H1 (cell line): ENCODE measurements at regions not wholly inside any gene's neighbourhood (a gene's known extent, or its start where the extent isn't known, plus 50 kb on each side); places are given as distances from the start of the nearest gene placed in this dataset.

Experiments used
- CTCF ChIA-PET: fragments of 300-600 bp; sonication (Branson Sonifier 250); formaldehyde crosslinking; loops from one replicate; lab custom pipeline; 2021; ENCODE audit not compliant: partially characterized antibody; lab: Charles Lee
- POLR2A ChIA-PET: fragments of 300-600 bp; sonication (Branson Sonifier 250); formaldehyde crosslinking; loops from one replicate; lab custom pipeline; 2021; ENCODE audit warnings: inconsistent platforms; ENCODE audit not compliant: partially characterized antibody; lab: Charles Lee
- DNase-seq, 2 experiments: peaks; one replicate each; pipeline versions ENCODE4 v3.0.0 to v3.0.0-alpha.2; 2010 to 2022; ENCODE audit warnings: low spot score in 2 of 2, low read depth in 1 of 2, mixed read lengths in 1 of 2
- FAIRE-seq: peaks from 2 replicates; lab custom pipeline; 2011; peaks lifted over from hg19 to GRCh38; lab: Jason Lieb, UNC
- H2AFZ ChIP-seq: 2 replicates; pipeline ENCODE4 v1.8.1; 2012; ENCODE audit warnings: low read length, inconsistent platforms
- H2AK5ac ChIP-seq: 2 replicates; pipeline ENCODE4 v1.6.1; 2013; ENCODE audit warnings: low read depth, low read length
- H2BK120ac ChIP-seq: replicated peaks from 2 replicates; pipeline ENCODE3; 2013; ENCODE audit warnings: low read depth, low read length, inconsistent platforms
- H2BK12ac ChIP-seq: 2 replicates; pipeline ENCODE4 v1.6.1; 2013; ENCODE audit warnings: low read depth, low read length
- H2BK15ac ChIP-seq: 2 replicates; pipeline ENCODE4 v1.6.1; 2013; ENCODE audit warnings: low read length
- H2BK20ac ChIP-seq: 2 replicates; pipeline ENCODE4 v1.6.1; 2013; ENCODE audit warnings: low read length
- H2BK5ac ChIP-seq: 2 replicates; pipeline ENCODE4 v1.6.1; 2013; ENCODE audit warnings: low read depth, low read length
- H3K14ac ChIP-seq: 2 replicates; pipeline ENCODE4 v1.6.1; 2013; ENCODE audit warnings: inconsistent platforms; ENCODE audit not compliant: insufficient read length
- H3K18ac ChIP-seq: 2 replicates; pipeline ENCODE4 v1.6.1; 2013; ENCODE audit warnings: low read length; ENCODE audit errors: extremely low read depth
- H3K23ac ChIP-seq: 2 replicates; pipeline ENCODE4 v1.6.1; 2013; ENCODE audit warnings: inconsistent platforms; ENCODE audit not compliant: insufficient read length
- H3K23me2 ChIP-seq: 2 replicates; pipeline ENCODE4 v1.6.1; 2013; ENCODE audit warnings: low read depth, low read length
- H3K27ac ChIP-seq: 2 replicates; pipeline ENCODE4 v1.6.1; 2011; ENCODE audit warnings: low read depth, low read length, inconsistent platforms
- H3K27me3 ChIP-seq, 4 experiments: replicated peaks in 1 of 4; 1 replicate in 1 of 4; 2 replicates in 3 of 4; pipeline versions ENCODE4 v1.6.1 to v1.8.1; 2011 to 2013; ENCODE audit warnings: low read length in 3 of 4, mild to moderate bottlenecking in 3 of 4, inconsistent platforms in 2 of 4, mixed read lengths in 2 of 4, moderate library complexity in 1 of 4; ENCODE audit not compliant: control insufficient read depth in 3 of 4, insufficient read depth in 3 of 4; ENCODE audit errors: extremely low read depth in 1 of 4
- H3K36me3 ChIP-seq, 4 experiments: 2 replicates each; pipeline versions ENCODE4 v1.6.1 to v1.8.1; 2011 to 2013; ENCODE audit warnings: mild to moderate bottlenecking in 4 of 4, low read length in 3 of 4, moderate library complexity in 2 of 4, control low read depth in 1 of 4, inconsistent platforms in 1 of 4; ENCODE audit not compliant: insufficient read depth in 4 of 4, control insufficient read depth in 2 of 4
- H3K4ac ChIP-seq: replicated peaks from 2 replicates; pipeline ENCODE3; 2013; ENCODE audit warnings: low read length, low read depth, mixed read lengths, inconsistent platforms; ENCODE audit not compliant: insufficient read length
- H3K4me1 ChIP-seq, 4 experiments: replicated peaks in 1 of 4; 1 replicate in 1 of 4; 2 replicates in 3 of 4; pipeline versions ENCODE4 v1.6.1 to v1.8.1; 2011 to 2013; ENCODE audit warnings: low read length in 3 of 4, inconsistent platforms in 2 of 4, mixed read lengths in 1 of 4; ENCODE audit not compliant: insufficient read depth in 4 of 4, control insufficient read depth in 3 of 4
- H3K4me2 ChIP-seq, 2 experiments: 2 replicates each; pipeline versions ENCODE4 v1.6.1 to v1.8.1; 2011 to 2013; ENCODE audit warnings: low read depth in 2 of 2, low read length in 2 of 2, control low read depth in 1 of 2, inconsistent platforms in 1 of 2, mild to moderate bottlenecking in 1 of 2; ENCODE audit not compliant: insufficient read depth in 1 of 2
- H3K4me3 ChIP-seq, 4 experiments: fragments of 200-600, 300-600 bp in 1 of 4; sonication (generic), shearing (Covaris generic), sonication (Bioruptor Twin) in 1 of 4; 2 replicates each; pipeline versions ENCODE4 v1.5.1 to v1.8.1; 2011 to 2016; ENCODE audit warnings: low read length in 4 of 4, low read depth in 3 of 4, control low read depth in 2 of 4, inconsistent platforms in 2 of 4, mild to moderate bottlenecking in 2 of 4, mixed read lengths in 1 of 4, moderate library complexity in 1 of 4; ENCODE audit not compliant: insufficient read depth in 2 of 4; ENCODE audit errors: extremely low read depth in 1 of 4
- H3K56ac ChIP-seq: replicated peaks from 2 replicates; pipeline ENCODE3; 2013; ENCODE audit warnings: low read depth, mild to moderate bottlenecking, mixed read lengths, low read length, inconsistent platforms; ENCODE audit not compliant: insufficient read length
- H3K79me1 ChIP-seq: 2 replicates; pipeline ENCODE4 v1.6.1; 2013; ENCODE audit warnings: low read depth, low read length, control low read depth
- H3K79me2 ChIP-seq, 2 experiments: 2 replicates each; pipeline versions ENCODE4 v1.6.1 to v1.8.1; 2012 to 2013; ENCODE audit warnings: low read length in 2 of 2, mild to moderate bottlenecking in 2 of 2, inconsistent platforms in 1 of 2; ENCODE audit not compliant: insufficient read depth in 2 of 2, control insufficient read depth in 1 of 2
- H3K9ac ChIP-seq, 4 experiments: replicated peaks in 1 of 4; 1 replicate in 1 of 4; 2 replicates in 3 of 4; pipeline versions ENCODE4 v1.6.1 to v1.8.1; 2011 to 2013; ENCODE audit warnings: low read depth in 3 of 4, low read length in 3 of 4, control low read depth in 2 of 4, mild to moderate bottlenecking in 2 of 4, moderate library complexity in 2 of 4, inconsistent platforms in 1 of 4; ENCODE audit errors: extremely low read depth in 1 of 4
- H3K9me3 ChIP-seq, 2 experiments: 2 replicates each; pipeline versions ENCODE4 v1.6.1 to v1.8.1; 2012 to 2013; ENCODE audit warnings: mild to moderate bottlenecking in 2 of 2, moderate library complexity in 2 of 2, control low read depth in 1 of 2, inconsistent platforms in 1 of 2, low read depth in 1 of 2, low read length in 1 of 2, mixed read lengths in 1 of 2; ENCODE audit not compliant: insufficient read depth in 2 of 2
- H4K20me1 ChIP-seq, 2 experiments: replicated peaks in 1 of 2; 2 replicates each; pipeline versions ENCODE3 to v1.8.1; 2011 to 2013; ENCODE audit warnings: inconsistent platforms in 2 of 2, low read length in 2 of 2, mild to moderate bottlenecking in 1 of 2; ENCODE audit not compliant: insufficient read depth in 2 of 2, control insufficient read depth in 1 of 2
- H4K5ac ChIP-seq: 2 replicates; pipeline ENCODE4 v1.6.1; 2013; ENCODE audit warnings: low read length, low read depth, mixed read lengths, inconsistent platforms; ENCODE audit not compliant: insufficient read length
- H4K8ac ChIP-seq: 2 replicates; pipeline ENCODE4 v1.8.0; 2013; ENCODE audit warnings: mild to moderate bottlenecking, moderate library complexity, low read length, inconsistent platforms; ENCODE audit not compliant: insufficient read depth; ENCODE audit errors: extremely low read depth
- H4K91ac ChIP-seq: replicated peaks from 2 replicates; pipeline ENCODE3; 2013; ENCODE audit warnings: low read length, mixed read lengths, inconsistent platforms; ENCODE audit not compliant: insufficient read length
- ATF3 ChIP-seq: IDR thresholded peaks from 2 replicates; pipeline ENCODE4 v1.6.1; 2011; ENCODE audit warnings: low read depth, mild to moderate bottlenecking, low read length; ENCODE audit not compliant: insufficient read depth
- BRCA1 ChIP-seq: IDR thresholded peaks from 2 replicates; pipeline ENCODE4 v1.6.1; 2012; ENCODE audit warnings: low read depth, low read length, improper control_type of control experiment
- FOSL1 ChIP-seq: IDR thresholded peaks from 2 replicates; pipeline ENCODE4 v1.6.1; 2011; ENCODE audit warnings: mild to moderate bottlenecking, low read depth, low read length, moderate library complexity; ENCODE audit not compliant: insufficient read depth
- KDM4A ChIP-seq: IDR thresholded peaks from one replicate; pipeline ENCODE4 v1.7.1; 2012; ENCODE audit warnings: low read depth, mild to moderate bottlenecking, moderate library complexity, low read length, inconsistent platforms; ENCODE audit not compliant: severe bottlenecking
- POLR2A ChIP-seq, 2 experiments: IDR thresholded peaks; 1 replicate in 1 of 2; 2 replicates in 1 of 2; pipeline ENCODE4 v1.6.1; 2011; ENCODE audit warnings: low read depth in 2 of 2, low read length in 2 of 2, mild to moderate bottlenecking in 2 of 2; ENCODE audit errors: control extremely low read depth in 1 of 2
- RFX5 ChIP-seq: IDR thresholded peaks from 2 replicates; pipeline ENCODE4 v1.6.1; 2011; ENCODE audit warnings: low read depth, low read length, improper control_type of control experiment, borderline replicate concordance
- RNF2 ChIP-seq: fragments of 200-900, 300-1000 bp; sonication (generic); IDR thresholded peaks from 2 replicates; pipeline ENCODE4 v1.7.1; 2016; ENCODE audit warnings: borderline replicate concordance, low read depth, mild to moderate bottlenecking, antibody characterized with exemption, low read length; ENCODE audit not compliant: poor library complexity, severe bottlenecking; ENCODE audit errors: missing control alignments
- SAP30 ChIP-seq: fragments of 300-600 bp; sonication (generic); IDR thresholded peaks from 2 replicates; pipeline ENCODE4 v1.7.1; 2012; ENCODE audit warnings: low read length, moderate library complexity, mild to moderate bottlenecking, inconsistent platforms; ENCODE audit not compliant: insufficient read depth, insufficient replicate concordance
- SIN3A ChIP-seq, 2 experiments: IDR thresholded peaks in 1 of 2; conservative IDR thresholded peaks in 1 of 2; 2 replicates each; pipeline ENCODE4 v1.6.1; 2011 to 2012; ENCODE audit warnings: low read length in 2 of 2, improper control_type of control experiment in 1 of 2, low read depth in 1 of 2, mild to moderate bottlenecking in 1 of 2
- SIRT6 ChIP-seq: IDR thresholded peaks from one replicate; pipeline ENCODE4 v1.7.1; 2012; ENCODE audit warnings: low read length, inconsistent platforms
- SP1 ChIP-seq: IDR thresholded peaks from 2 replicates; pipeline ENCODE4 v1.6.1; 2011; ENCODE audit warnings: low read depth, low read length
- SP4 ChIP-seq: IDR thresholded peaks from 2 replicates; pipeline ENCODE4 v1.6.1; 2012; ENCODE audit warnings: low read length, inconsistent platforms
- USF2 ChIP-seq: IDR thresholded peaks from 2 replicates; pipeline ENCODE4 v1.6.1; 2011; ENCODE audit warnings: low read length, improper control_type of control experiment
- WGBS, 2 experiments: shearing (Covaris generic) in 1 of 2; methylation state at CpG; one replicate each; pipeline versions ENCODE4 v1.1.6 to v1.1.7; 2013 to 2015; ENCODE audit warnings: low lambda C conversion rate in 2 of 2, mixed read lengths in 2 of 2, inconsistent platforms in 1 of 2, low coverage in 1 of 2, missing lambda C conversion rate in 1 of 2; ENCODE audit not compliant: insufficient replicate concordance in 2 of 2, insufficient coverage in 1 of 2, insufficient read length in 1 of 2; ENCODE audit errors: extremely low coverage in 1 of 2, missing lambda C conversion rate in 1 of 2; 5-methylcytosine and 5-hydroxymethylcytosine counted together

GRCh38 chr3:163555918-163556317 is 1522.4 kb downstream of the SI start:
- Histone ChIP-seq H3K4me2 (no peak overlapping the region), H2BK5ac (no peak overlapping the region), H2BK12ac (no peak overlapping the region), H3K27me3 (no peaks in the 10 kb centered on the region), H4K20me1 (no peaks in the 10 kb centered on the region), H2AFZ (no peak overlapping the region), H4K5ac (no peak overlapping the region), H2BK120ac (no peak overlapping the region), H3K56ac (no peak overlapping the region), H3K23ac (no peak overlapping the region), H2AK5ac (no peak overlapping the region), H4K91ac (no peak overlapping the region), H3K18ac (no peak overlapping the region), H3K36me3 (no peaks in the 10 kb centered on the region), H3K27ac (no peak overlapping the region), H3K9ac (no peak overlapping the region), H3K4ac (no peak overlapping the region), H3K4me3 (no peak overlapping the region), H3K79me2 (no peaks in the 10 kb centered on the region), H3K23me2 (no peaks in the 10 kb centered on the region), H4K8ac (no peak overlapping the region), H3K79me1 (no peaks in the 10 kb centered on the region), H3K4me1 (peaks cover 0 to 3% (median 0%) of the 10 kb centered on the region in 4 experiments; a peak in 1 of 7 replicates), H3K9me3 (no peaks in the 10 kb centered on the region; a peak in 1 of 4 replicates), H3K14ac (no peak overlapping the region), H2BK20ac (no peak overlapping the region), H2BK15ac (no peak overlapping the region)
- 44% methylated on average over 1 of the region's 1 CpG; no CpG with 5 or more reads in 1 of the 2 experiments for WGBS, 2 experiments
- no peak for DNase-seq
- ChIA-PET POLR2A (no interaction called here), CTCF (no interaction called here)
- no peak for FAIRE-seq
- no peak for TF ChIP-seq RNF2
- no peak for TF ChIP-seq POLR2A (IDR thresholded peaks at IDR 0.05; ENCODE audit: control extremely low read depth in 1 of 2, low read depth in 2 of 2, low read length in 2 of 2)
- no peak for TF ChIP-seq ATF3
- TF ChIP-seq USF2, result no peak
- TF ChIP-seq SP4, result no peak
- no peak for TF ChIP-seq BRCA1
- no peak for TF ChIP-seq FOSL1
- TF ChIP-seq SAP30, result no peak
- TF ChIP-seq SP1, result no peak
- TF ChIP-seq SIN3A (conservative IDR thresholded peaks at IDR 0.05 in 1 of 2, IDR thresholded peaks at IDR 0.05 in 1 of 2; ENCODE audit: low read depth in 1 of 2, low read length in 2 of 2), result no peak
- no peak for TF ChIP-seq RFX5
- TF ChIP-seq KDM4A, result no peak
- TF ChIP-seq SIRT6, result no peak
